ENCODE measurements at regions not wholly inside any gene's neighbourhood (a gene's known extent, or its start where the extent isn't known, plus 50 kb on each side); places are given as distances from the start of the nearest gene placed in this dataset.

DNA sequence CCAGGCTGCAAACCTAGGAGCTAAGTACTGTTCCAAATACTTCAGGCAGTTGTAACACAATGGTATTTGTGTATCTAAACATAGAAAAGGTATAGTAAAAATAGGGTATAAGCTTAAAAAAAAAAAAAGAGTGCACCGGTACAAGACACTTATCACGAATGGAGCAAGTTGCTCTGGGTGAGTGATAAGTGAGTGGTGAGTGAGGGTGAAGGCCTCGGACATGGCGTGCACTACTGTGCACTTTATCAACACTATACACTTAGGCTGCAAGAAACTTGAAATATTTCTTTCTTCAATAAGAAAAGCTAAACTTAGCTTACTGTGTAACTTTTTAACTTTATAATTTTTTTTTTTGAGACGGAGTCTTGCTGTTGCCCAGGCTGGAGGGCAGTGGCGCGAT is 159.5 kb upstream of the PDE10A start:
- DNase-seq (ENCODE audit: low read depth): no peak

DNA sequence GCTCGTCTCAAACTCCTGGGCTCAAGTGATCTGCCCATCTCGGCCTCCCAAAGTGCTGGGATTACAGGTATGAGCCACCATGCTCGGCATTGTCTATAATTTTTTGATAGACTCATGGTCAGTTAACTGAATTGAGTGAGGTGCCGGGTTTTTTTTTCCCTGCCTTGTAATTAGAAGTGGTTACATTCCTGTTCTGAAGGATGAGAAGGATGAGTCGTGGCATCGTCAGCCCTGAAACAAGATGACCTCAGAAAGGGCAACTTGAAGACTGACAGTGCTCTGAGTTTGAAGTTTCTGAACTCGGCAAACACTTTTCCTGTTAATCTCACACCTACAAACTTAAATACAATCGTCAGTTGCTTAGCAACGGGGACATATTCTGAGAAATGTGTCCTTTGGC is 158.7 kb upstream of the PDE10A start:
- DNase-seq (ENCODE audit: low read depth): no peak

DNA sequence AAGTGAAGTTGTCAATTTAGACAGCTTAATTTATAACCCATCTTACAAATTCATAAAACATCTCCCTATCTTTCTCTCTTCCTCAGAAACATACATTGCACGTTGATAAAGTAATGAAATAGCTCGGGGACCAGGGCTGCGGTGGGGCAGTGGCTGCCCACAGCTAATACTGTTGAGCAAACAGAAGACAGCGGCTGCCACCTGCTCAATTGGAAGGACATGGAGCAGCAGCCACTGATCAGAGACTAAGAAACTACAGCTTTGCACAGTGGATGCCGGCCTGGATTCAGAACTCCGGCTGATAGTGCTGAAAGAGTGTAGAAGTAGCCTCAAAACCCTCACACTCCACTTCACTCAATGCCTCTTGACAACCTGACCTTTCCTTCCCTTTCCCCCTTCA is 157.9 kb upstream of the PDE10A start:
- DNase-seq (ENCODE audit: low read depth): no peak

DNA sequence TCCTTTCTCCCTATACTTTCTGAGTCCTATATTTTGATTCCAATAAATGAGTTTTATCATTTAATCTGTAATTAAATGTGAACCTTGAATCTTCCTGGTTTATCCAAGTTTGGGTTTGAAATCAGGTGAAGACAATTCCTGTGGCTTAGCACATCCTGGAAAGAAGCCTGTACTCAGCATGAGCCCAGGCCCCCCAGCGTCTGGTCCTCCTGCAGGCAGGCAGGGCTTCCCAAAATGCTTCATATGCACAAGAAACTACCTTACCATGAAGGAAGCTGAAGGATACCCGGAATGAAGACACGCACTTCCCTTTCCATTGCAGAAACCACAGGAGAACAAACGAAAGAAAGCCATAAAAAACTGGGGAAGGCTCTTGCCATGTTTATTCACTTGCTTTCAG is 157.4 kb upstream of the PDE10A start:
- no peak for DNase-seq (ENCODE audit: low read depth)

DNA sequence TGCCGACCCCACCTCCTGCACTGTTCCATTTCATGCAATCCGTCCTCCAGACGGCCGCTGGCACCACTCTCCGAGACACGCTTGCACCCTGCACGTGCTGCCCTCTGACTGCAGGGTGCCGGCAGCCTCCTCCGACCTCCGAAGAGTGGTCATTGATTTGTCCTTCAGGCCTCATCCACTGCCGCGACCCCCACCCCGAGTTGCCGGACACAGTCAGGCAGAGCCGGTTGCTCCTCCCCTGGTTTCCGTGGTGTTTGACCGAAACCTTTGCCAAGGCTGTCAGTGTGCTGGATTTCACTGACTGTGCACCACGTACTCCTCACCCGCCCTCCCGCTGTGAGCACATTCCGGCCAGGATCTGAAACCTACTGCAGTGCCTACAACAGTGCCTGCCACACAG is 156.4 kb upstream of the PDE10A start:
- DNase-seq (ENCODE audit: low read depth): no peak

DNA sequence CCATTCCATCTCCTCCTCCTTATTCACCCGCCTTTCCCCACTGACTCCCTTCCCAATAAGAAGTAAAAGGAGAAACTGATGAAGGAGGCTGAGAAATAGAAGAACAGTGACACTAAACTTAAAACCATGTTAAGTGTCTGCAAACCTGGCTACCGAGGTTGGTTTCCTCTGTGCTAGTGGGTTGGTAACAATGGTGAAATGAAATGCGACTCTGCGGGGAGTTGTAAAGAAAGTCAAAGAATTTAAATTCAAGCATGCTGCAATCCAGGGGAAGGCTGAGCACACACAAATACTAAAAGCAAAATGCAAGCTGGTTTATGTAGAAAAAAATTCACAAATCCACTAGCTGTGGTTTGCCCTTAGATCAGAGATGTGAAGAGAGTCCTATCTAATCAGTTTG is 155.2 kb upstream of the PDE10A start:
- DNase-seq (ENCODE audit: low read depth): no peak

DNA sequence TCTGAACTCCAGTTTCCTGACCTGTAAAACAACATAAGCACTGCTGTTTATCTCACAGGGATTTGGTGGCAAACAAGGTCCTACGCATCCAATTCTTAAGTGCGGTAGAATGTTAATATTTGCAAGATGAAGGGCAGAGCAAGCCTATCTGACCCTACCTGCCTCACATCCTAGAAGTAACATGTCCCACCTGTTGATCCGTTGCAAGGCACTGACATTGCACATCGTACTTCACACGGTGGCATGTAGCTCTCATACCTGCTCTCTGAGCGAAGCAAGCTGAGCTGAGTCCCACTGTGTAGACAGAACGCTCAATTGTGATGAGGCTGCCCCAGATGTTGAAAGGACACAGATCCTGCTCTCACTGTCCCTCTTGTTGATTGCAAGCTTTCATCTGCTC is 154.7 kb upstream of the PDE10A start:
- no peak for DNase-seq (ENCODE audit: low read depth)

DNA sequence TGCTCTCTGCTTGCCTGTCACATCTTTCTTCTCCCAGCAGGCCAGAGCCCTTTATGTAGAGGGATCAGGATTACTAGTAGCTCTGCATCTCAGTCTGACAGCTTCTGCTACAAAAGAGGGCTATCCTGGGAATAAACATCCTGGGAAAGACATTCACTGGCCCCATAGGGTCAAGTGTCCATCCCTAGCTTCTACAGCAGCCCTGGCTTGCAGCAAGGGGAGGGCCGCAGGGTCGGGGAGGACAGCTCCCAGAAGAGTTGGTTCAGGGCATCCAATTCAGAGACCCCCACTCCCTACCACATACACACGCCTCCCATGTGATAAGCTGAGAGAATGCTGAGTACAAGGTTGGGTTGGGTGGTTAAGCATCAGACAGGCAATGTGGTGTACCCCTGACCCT is 154.1 kb upstream of the PDE10A start:
- DNase-seq (ENCODE audit: low read depth): no peak

DNA sequence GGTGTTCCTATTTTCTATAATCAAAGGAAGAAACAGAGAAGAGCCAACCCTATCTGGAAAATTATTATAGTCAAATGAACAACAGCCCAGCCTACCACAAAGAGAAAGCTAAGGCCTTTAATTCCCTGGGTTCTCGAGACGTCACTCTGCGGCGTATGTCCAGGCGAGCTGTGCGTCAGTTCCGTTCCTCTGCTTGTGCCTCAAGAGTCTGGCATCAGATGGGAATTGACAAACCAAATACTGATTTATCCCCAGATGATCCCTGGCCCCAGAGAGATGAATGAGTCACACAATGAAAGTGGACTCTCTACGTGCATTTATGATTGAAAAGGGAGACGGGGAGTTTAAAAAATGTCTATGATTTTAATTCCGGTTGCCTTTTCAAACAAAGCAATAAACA is 151.6 kb upstream of the PDE10A start:
- no peak for DNase-seq (ENCODE audit: low read depth)

DNA sequence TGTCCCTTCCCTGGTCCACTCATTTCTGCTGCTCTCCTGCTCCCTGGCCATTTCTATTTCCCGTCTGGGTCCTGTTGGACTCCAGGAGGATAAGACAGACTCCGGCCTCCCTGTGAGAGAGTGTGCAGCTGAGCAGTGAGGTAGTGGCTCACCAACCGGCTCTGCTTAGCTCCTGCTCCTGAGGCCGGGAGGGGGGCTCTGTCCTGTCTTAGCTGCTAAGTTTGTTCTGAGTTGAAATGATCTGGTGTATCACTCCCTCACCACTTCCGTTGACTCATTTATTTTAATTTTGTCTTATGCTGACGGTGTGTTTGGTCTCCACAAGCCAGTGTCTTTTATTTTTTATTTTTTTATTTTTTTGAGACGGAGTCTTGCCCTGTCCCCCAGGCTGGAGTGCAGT is 148.5 kb upstream of the PDE10A start:
- DNase-seq (ENCODE audit: low read depth): no peak

DNA sequence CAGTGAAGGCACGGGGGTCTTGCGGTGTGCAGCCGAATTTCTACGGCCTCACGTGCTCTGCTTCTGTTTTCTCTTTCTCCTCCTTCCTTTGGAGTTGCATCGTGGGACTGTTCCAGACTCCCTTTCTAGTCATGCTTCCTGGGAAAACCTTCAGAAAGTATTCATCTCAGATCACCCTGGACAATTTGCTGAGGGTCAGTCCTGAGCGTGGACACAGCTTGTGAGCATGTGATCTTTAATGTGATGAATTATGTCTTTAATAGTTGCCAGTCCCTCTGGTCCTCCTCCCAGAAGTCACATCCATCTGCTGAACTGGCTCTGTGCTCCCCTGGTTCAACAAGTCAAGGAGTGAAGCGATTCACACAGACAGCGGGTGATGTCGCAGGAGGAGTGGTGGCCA is 145.0 kb upstream of the PDE10A start:
- DNase-seq (ENCODE audit: low read depth): no peak

DNA sequence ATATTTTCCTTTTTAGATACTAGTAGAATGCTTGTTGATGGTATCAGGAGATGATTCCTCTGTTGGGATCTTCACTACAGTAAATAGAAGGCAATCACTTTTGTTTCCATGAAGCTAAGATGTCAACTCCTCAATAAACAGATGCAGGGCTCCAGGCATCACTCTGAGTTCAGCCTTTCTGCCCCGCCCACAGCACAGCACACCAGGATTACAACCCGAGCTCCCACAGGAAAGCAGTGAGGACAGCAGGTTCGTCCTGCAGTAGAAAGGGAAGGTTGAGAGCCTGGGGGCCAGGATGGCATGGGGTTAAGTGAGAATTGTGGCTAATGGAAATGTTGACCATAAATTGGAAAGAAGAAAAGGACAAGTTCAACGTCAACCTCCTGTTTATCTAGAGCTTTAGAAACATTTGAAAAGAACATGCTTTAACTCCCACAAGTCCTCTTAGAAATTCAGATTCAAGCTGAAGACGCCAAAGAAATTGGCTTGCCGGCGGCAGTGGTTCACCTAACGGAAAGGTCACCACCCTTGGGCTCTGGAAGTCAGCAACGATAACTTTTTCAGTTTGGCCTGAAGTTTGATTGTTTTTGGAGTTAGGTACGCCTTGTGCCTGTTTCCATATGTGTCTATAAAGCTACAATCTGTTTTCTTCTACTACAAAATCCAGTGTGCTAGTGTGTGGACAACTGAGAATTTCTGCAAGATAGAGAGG is 144.4 kb upstream of the PDE10A start:
- no peak for DNase-seq (ENCODE audit: low read depth)

DNA sequence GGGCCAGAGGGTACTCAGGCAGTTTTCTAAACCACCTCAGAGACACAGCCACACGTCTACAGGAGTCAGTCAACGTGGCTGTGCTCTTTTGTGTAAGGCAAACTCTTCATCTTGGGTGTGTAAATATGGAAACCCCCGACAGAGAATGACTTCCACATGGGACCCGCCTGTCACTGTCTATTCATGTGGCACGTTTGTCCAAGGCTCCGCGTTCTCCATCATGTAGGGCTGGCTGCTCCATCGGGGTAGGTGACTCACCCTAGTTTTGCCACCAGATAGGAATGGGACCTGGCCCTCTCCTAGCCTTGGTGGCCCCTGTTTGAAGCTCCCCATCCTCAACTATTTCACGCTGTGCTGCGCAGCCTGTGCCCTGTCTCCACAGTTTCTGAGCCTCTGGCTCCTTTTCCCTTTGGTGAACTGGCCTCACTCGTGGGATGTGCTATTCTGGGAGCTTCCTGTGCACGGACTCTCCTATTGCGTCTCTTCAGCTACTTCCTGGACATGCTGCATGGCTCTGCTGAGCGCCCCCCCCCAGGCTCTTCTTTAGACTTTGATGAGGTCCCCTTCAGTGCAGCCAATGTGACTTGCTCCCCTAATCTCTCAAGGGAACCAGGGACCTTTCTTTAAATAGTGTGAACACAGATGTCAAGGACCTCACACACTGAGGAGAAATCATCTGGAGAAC is 143.2 kb upstream of the PDE10A start:
- DNase-seq (ENCODE audit: low read depth): no peak

DNA sequence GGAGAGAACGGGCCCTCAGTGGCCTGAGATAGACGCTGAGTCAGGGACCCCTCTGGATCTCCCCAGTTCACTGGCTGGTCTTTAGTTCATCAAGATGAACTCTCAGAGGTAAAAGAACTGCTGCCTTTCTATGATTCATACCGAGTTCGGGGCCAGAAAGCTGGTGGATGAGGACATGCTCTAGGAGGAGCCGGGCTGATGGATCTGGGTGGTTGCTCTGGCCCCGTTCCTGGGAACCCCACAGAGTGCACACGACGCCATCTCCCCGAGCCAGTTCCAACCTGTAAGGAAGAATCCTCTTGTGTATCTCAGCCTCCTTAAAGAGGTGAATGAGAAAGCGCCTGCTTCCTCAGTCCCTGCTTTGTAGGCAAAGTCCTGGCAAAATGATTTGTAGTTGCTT is 142.6 kb upstream of the PDE10A start:
- no peak for DNase-seq (ENCODE audit: low read depth)

DNA sequence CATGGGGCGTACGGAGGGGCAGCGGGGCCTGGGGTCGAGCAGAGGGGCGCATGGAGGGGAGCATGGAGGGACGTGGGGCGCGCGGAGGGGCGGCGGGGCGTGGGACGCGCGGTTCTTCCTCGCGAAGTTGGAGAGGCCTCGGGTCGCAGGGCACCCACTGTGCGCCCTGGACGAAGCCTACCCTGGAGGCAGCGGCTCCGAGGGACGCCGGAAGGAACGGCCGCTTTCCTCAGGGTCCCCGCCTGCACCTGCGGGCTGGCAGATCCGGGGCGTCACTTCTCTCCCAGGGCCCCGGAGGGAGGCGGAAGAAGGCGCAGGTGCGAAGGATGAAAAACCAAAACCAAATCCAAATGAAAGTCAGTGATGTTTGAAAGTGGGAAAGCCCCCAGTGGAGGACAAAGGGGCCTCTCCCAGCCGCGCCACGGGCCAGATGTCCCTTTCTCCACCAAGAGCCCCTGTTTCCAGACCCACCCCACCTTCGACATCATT is 142.1 kb upstream of the PDE10A start:
- DNase-seq (ENCODE audit: low read depth): no peak

DNA sequence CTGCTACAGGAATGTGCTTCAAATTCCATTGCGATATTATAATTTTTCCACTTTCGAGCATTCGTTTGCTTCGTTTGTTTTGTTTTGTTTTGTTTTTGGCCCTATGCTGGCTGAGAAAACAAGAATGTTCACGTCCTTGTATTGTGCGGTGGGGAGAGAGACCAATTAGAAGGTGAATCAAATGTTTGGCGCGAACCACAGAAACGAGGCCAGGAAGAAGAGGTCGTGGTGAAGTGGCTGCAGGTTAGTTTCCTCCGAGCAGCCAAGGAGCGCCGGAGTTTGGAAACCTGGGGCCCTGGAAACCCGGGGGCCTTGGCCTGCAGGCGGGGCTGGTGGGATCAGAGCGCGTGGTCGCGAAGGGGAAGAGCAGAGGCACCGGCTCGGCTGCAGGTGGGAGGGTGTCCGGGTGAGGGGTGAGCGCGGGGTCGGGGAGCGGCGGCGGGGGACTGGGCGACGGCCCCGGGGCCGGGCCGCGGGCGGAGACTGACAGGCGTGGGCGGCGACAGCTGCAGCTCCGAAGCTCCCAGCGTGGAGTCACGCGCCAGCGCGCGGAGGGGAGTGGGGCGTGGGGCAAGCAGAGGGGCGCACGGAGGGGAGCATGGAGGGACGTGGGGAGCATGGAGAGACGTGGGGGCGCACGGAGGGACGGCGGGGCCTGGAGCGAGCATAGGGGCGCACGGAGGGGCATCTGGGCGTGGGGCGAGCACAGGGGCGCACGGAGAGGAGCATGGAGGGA is 141.5 kb upstream of the PDE10A start:
- DNase-seq (ENCODE audit: low read depth): no peak

DNA sequence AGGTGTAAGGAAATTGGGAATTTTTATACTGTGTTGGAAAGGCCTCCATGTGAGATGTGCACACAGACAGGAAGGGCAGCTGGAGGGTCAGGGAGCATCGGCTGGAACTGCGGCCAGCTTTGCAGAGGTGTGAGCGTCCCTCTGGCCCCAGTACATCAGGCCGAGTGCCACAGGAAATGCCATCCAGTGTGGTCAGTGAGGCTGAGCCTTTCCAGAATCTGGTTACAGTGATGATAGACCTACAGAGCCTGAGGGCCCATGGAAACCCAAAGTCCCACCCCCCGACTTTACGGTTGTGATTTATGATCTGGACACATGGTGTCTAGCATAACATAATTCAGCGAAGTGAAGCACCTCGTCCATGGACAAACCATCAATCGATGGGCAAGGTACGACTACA is 137.3 kb upstream of the PDE10A start:
- DNase-seq (ENCODE audit: low read depth): no peak

DNA sequence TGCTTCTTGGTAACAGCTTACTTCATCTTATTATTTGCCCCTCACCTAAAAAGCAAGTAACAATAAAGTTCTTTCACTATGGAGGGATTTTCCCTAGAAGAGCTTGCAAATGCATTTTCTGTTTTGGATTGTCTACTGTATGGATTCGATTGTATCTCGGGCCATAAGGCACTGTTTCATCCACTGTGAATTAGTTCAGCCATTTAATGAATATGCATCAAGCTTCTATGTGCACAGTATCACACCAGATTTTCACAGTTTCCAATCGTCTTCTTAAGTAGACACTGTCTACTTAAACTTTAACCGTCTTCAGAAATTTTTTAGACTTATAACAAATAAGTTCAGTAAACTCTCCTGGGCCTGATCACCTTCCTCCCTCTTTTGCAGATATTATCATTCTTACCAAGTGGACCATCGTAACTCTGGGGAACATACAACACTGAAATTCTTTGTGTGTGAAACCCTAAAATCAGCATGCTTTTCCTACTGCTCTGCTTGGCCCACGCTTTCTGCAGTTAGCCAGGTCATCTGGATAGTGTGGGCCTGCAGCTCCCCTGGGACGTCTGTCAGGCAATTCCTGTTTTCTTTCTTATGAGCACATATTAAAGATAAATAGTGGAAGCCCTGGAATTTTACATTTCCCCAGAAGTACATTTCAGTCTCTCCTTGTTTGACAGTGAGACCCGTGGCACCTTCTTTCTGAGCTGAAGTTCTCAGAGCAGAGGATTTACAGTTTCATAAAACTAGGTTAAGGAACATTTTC is 136.5 kb upstream of the PDE10A start:
- DNase-seq (ENCODE audit: low read depth): no peak

DNA sequence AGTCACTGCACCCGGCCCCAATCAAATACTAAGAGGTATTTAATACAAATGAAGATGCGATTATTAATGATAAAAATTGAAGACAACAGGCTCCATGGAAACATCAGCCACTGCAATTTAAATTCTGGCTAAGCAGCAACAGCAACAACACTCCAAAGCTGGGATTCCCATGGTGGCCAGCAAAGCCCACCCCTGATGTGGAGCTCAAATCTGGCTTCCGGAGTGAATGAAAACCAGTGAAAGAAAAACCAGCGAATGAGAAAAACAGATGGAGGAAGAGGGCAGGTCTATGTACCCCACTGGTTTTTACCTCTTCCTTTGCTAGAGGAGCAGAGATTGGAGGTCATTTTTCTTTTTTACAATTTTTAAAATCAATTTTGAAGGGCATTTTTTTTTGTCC is 135.9 kb upstream of the PDE10A start:
- DNase-seq (ENCODE audit: low read depth): no peak

DNA sequence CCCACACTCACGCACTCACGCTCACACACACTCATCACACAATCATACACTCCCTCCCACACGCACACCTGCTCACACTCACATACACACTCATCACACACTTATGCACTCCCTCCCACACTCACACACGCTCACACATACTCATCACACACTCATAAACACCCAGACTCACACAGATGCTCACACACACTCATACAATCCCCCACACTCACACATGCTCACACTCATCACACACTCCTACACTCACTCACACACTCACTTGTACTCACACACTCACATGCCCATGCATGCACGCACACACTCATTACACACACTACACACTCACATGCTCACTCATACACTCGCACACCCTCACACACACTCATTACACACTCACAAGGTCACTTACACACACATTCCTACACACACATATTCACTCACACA is 131.1 kb upstream of the PDE10A start:
- DNase-seq (ENCODE audit: low read depth): no peak

DNA sequence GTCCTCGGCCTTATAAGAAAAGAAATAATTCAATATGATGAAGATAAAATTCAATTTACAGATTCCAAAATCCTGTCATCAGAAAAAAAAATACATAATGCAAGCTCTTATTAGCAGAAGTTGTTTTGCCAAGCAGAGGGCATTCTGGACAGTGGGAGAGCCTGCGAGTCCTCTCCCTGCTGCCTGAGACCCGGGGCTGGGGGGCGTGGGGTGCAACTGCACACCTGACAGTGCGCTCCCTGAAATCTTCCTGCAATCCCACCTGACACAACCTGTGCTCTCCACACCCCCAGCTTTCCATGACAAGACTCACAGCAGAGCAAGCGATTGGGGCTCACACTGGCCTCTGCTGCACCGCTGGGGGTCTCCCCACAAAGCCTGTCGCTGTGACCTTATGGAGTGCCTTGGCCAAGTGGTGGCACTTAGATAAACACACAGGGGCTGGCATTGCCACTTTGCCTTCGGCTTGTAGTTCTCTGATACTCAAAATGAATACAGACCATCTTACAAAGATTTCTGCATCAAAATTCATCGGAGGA is 130.3 kb upstream of the PDE10A start:
- no peak for DNase-seq (ENCODE audit: low read depth)

DNA sequence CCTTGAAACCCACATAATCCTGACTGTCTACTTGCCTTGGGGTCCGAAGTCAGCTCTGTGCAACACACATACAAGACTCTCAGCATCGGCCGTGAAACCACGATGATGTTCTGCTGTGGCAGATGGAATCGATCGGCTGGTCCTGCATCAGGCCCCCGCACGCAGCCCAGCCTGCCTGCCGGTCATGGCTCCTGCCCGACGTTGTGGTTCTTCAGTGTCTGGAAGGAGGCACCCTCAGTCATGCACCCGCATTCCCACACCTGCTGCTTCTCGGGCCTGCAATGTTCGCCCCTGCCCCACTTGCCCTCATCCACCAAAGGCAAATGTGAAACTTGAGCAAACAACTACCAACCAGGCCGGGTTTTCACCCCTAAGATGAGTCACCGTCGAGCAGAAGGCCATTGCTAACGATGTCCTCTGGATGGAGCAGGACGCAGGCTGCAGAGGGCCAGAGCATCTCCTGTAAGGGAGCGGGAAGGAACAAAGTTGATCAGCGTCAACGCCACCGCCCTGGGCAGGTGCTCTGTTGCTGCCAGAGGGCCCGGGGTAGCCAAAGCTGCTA is 128.9 kb upstream of the PDE10A start:
- no peak for DNase-seq (ENCODE audit: low read depth)

All from activated gamma-delta T cell treated with anti-CD3 and anti-CD28 coated beads, Interleukin-2, amount 50 U/mL, for 16 hours (primary cell).